Liver (tissue), 8 donors: ENCODE measurements at regions not wholly inside any gene's neighbourhood (a gene's known extent, or its start where the extent isn't known, plus 50 kb on each side); places are given as distances from the start of the nearest gene placed in this dataset.

Experiments used
- DNase-seq: peaks from one replicate; pipeline ENCODE4 v3.0.0-alpha.2; 2017; ENCODE audit warnings: low spot score
- H3K27ac ChIP-seq, 2 donors: one replicate each; pipeline ENCODE4 v1.7.0; 2013; ENCODE audit warnings: inconsistent platforms in 2 of 2, low read length in 2 of 2, control low read depth in 1 of 2, low read depth in 1 of 2, mild to moderate bottlenecking in 1 of 2
- H3K27me3 ChIP-seq, 4 donors: one replicate each; pipeline versions ENCODE4 v1.6.1 to v1.7.0; 2013; ENCODE audit warnings: low read length in 3 of 4, inconsistent platforms in 1 of 4, mild to moderate bottlenecking in 1 of 4, moderate library complexity in 1 of 4; ENCODE audit not compliant: control insufficient read depth in 4 of 4, insufficient read depth in 4 of 4
- H3K36me3 ChIP-seq, 4 donors: one replicate each; pipeline versions ENCODE4 v1.6.1 to v1.7.0; 2013; ENCODE audit warnings: low read length in 3 of 4, mild to moderate bottlenecking in 3 of 4, low read depth in 1 of 4, moderate library complexity in 1 of 4; ENCODE audit not compliant: control insufficient read depth in 4 of 4, insufficient read depth in 3 of 4
- H3K4me1 ChIP-seq, 4 donors: one replicate each; pipeline versions ENCODE4 v1.6.1 to v1.7.0; 2013; ENCODE audit warnings: low read length in 3 of 4, mild to moderate bottlenecking in 3 of 4, moderate library complexity in 1 of 4; ENCODE audit not compliant: control insufficient read depth in 4 of 4, insufficient read depth in 4 of 4
- H3K4me3 ChIP-seq, 3 donors: one replicate each; pipeline versions ENCODE4 v1.6.1 to v1.7.0; 2013; ENCODE audit warnings: low read length in 3 of 3, control low read depth in 1 of 3, low read depth in 1 of 3, mild to moderate bottlenecking in 1 of 3
- H3K9ac ChIP-seq, 2 donors: one replicate each; pipeline ENCODE4 v1.7.0; 2013; ENCODE audit warnings: low read length in 2 of 2, mild to moderate bottlenecking in 2 of 2, moderate library complexity in 2 of 2, control low read depth in 1 of 2, low read depth in 1 of 2
- H3K9me3 ChIP-seq, 4 donors: one replicate each; pipeline versions ENCODE4 v1.6.1 to v1.7.0; 2013; ENCODE audit warnings: low read length in 3 of 4; ENCODE audit not compliant: control insufficient read depth in 4 of 4
- EGR1 ChIP-seq, 2 donors: IDR thresholded peaks; 2 replicates each; pipeline ENCODE4 v1.6.1; 2016 to 2018; ENCODE audit warnings: antibody characterized with exemption in 2 of 2, low read depth in 2 of 2
- FOXA1 ChIP-seq: IDR thresholded peaks from 2 replicates; pipeline ENCODE4 v1.6.1; 2016; ENCODE audit warnings: antibody characterized with exemption
- FOXA2 ChIP-seq: IDR thresholded peaks from 2 replicates; pipeline ENCODE4 v1.6.1; 2016; ENCODE audit warnings: antibody characterized with exemption
- GABPA ChIP-seq, 2 donors: IDR thresholded peaks in 1 of 2; conservative IDR thresholded peaks in 1 of 2; 2 replicates each; pipeline ENCODE4 v1.6.1; 2016; ENCODE audit warnings: antibody characterized with exemption in 2 of 2, mild to moderate bottlenecking in 1 of 2, moderate library complexity in 1 of 2
- HNF4A ChIP-seq, 2 donors: conservative IDR thresholded peaks; 2 replicates each; pipeline ENCODE4 v1.6.1; 2016; ENCODE audit warnings: antibody characterized with exemption in 2 of 2, mild to moderate bottlenecking in 2 of 2
- HNF4G ChIP-seq: IDR thresholded peaks from 2 replicates; pipeline ENCODE4 v1.6.1; 2016; ENCODE audit warnings: antibody characterized with exemption
- JUND ChIP-seq, 2 donors: IDR thresholded peaks; 2 replicates each; pipeline ENCODE4 v1.6.1; 2016; ENCODE audit warnings: antibody characterized with exemption in 2 of 2
- NR2F2 ChIP-seq: IDR thresholded peaks from 2 replicates; pipeline ENCODE4 v1.6.1; 2016; ENCODE audit warnings: antibody characterized with exemption
- RAD21 ChIP-seq, 2 donors: IDR thresholded peaks; 2 replicates each; pipeline ENCODE4 v1.6.1; 2016; ENCODE audit warnings: antibody characterized with exemption in 2 of 2, mild to moderate bottlenecking in 2 of 2
- RXRA ChIP-seq, 2 donors: IDR thresholded peaks; 2 replicates each; pipeline ENCODE4 v1.6.1; 2017 to 2018; ENCODE audit warnings: antibody characterized with exemption in 2 of 2, mild to moderate bottlenecking in 1 of 2
- SP1 ChIP-seq: IDR thresholded peaks from 2 replicates; pipeline ENCODE4 v1.6.1; 2018; ENCODE audit warnings: antibody characterized with exemption, mild to moderate bottlenecking
- TAF1 ChIP-seq: conservative IDR thresholded peaks from 2 replicates; pipeline ENCODE4 v1.6.1; 2016; ENCODE audit warnings: antibody characterized with exemption, mild to moderate bottlenecking
- YY1 ChIP-seq: IDR thresholded peaks from 2 replicates; pipeline ENCODE4 v1.6.1; 2016; ENCODE audit warnings: antibody characterized with exemption, mild to moderate bottlenecking
- ZBTB33 ChIP-seq: IDR thresholded peaks from 2 replicates; pipeline ENCODE4 v1.6.1; 2016; ENCODE audit warnings: antibody characterized with exemption
- WGBS: extraction: QIAGEN DNeasy Blood & Tissue Kit; methylation state at CpG from one replicate; pipeline ENCODE4 v1.1.7; 2013; 5-methylcytosine and 5-hydroxymethylcytosine counted together
- TF ChIP-seq, protein P1 (sequence below): IDR thresholded peaks from 2 replicates; pipeline ENCODE4 v1.6.1; 2016; ENCODE audit warnings: antibody characterized with exemption
- TF ChIP-seq, protein P2 (sequence below): IDR thresholded peaks from 2 replicates; pipeline ENCODE4 v1.6.1; 2016; ENCODE audit warnings: antibody characterized with exemption
- TF ChIP-seq, protein P3 (sequence below): fragments of 150-350 bp; IDR thresholded peaks from 2 replicates; pipeline ENCODE4 v1.5.1; 2017; ENCODE audit warnings: improper control_type of control experiment, low read depth, low read length; ENCODE audit not compliant: missing input control
- donor health status: healthy.
- donor health status: healthy.
- donor health status: healthy.
- donor health status: healthy.
- donor health status: healthy.

- 82% methylated on average over 1 of the region's 1 CpG for WGBS
These were observed 79.6 kb upstream of the ZNF827 start for GRCh38 chr4:146018247-146018646.

DNA sequence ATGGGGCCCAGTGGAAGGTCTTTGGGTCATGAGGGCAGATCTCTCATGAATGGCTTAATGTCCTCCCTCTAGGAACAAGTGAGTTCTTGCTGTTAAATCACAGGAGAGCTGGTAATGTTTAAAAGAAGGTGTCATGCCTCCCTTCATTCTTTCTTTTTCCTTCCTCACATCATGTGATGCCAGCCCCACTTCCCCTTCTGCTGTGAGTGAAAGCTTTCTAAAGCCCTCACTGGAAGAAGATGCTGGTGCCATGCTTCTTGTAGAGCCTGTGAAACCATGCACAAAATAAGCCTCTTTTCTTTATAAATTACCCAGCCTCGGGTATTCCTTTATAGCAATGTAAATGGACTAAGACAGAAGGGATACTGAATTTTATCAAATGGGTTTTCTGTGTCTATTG, 66.1 kb upstream of the ZNF827 start:
- WGBS = 74% methylated on average over 1 of the region's 1 CpG
- H3K9ac ChIP-seq = no peak overlapping the region
- no peaks in the 10 kb centered on the region for H3K4me1 ChIP-seq
- H3K4me3 ChIP-seq = no peak overlapping the region
- H3K27ac ChIP-seq = no peak overlapping the region
- H3K27me3 ChIP-seq = no peaks in the 10 kb centered on the region
- H3K9me3 ChIP-seq = peaks cover 0 to 6% (median under 1%) of the 10 kb centered on the region in 4 donors
- no peaks in the 10 kb centered on the region for H3K36me3 ChIP-seq
- no peak for DNase-seq
- TF ChIP-seq FOXA1 (no peak), EGR1 (IDR thresholded peaks at IDR 0.05; ENCODE audit: low read depth in 2 of 2) (no peak), NR2F2 (no peak), YY1 (no peak), HNF4A (conservative IDR thresholded peaks at IDR 0.05) (no peak), GABPA (IDR thresholded peaks at IDR 0.05 in 1 of 2, conservative IDR thresholded peaks at IDR 0.05 in 1 of 2) (no peak), JUND (IDR thresholded peaks at IDR 0.05) (no peak), FOXA2 (no peak), HNF4G (no peak), SP1 (no peak)
- TF ChIP-seq, protein P1, sequence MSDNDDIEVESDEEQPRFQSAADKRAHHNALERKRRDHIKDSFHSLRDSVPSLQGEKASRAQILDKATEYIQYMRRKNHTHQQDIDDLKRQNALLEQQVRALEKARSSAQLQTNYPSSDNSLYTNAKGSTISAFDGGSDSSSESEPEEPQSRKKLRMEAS = no peak
- TF ChIP-seq, protein P2, sequence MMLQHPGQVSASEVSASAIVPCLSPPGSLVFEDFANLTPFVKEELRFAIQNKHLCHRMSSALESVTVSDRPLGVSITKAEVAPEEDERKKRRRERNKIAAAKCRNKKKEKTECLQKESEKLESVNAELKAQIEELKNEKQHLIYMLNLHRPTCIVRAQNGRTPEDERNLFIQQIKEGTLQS = no peak
- TF ChIP-seq, protein P3, sequence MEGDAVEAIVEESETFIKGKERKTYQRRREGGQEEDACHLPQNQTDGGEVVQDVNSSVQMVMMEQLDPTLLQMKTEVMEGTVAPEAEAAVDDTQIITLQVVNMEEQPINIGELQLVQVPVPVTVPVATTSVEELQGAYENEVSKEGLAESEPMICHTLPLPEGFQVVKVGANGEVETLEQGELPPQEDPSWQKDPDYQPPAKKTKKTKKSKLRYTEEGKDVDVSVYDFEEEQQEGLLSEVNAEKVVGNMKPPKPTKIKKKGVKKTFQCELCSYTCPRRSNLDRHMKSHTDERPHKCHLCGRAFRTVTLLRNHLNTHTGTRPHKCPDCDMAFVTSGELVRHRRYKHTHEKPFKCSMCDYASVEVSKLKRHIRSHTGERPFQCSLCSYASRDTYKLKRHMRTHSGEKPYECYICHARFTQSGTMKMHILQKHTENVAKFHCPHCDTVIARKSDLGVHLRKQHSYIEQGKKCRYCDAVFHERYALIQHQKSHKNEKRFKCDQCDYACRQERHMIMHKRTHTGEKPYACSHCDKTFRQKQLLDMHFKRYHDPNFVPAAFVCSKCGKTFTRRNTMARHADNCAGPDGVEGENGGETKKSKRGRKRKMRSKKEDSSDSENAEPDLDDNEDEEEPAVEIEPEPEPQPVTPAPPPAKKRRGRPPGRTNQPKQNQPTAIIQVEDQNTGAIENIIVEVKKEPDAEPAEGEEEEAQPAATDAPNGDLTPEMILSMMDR = no peak

More at GRCh38 chr4:146018247-146018646, 79.6 kb upstream of the ZNF827 start:
- no peak overlapping the region for H3K9ac ChIP-seq
- no peak overlapping the region for H3K4me3 ChIP-seq
- no peaks in the 10 kb centered on the region for H3K27me3 ChIP-seq
- no peaks in the 10 kb centered on the region for H3K9me3 ChIP-seq
- H3K4me1 ChIP-seq = no peaks in the 10 kb centered on the region
- no peak for TF ChIP-seq FOXA1
- TF ChIP-seq YY1 = no peak
- TF ChIP-seq TAF1 = no peak
- no peak for TF ChIP-seq HNF4G
- TF ChIP-seq, protein P2 = no peak
- TF ChIP-seq HNF4A (conservative IDR thresholded peaks at IDR 0.05) = no peak
- TF ChIP-seq ZBTB33 = no peak
- TF ChIP-seq, protein P1 = no peak
- TF ChIP-seq SP1 = no peak
- no peak for TF ChIP-seq RXRA (IDR thresholded peaks at IDR 0.05)
- no peak for TF ChIP-seq GABPA (IDR thresholded peaks at IDR 0.05 in 1 of 2, conservative IDR thresholded peaks at IDR 0.05 in 1 of 2)
- no peak for TF ChIP-seq RAD21 (IDR thresholded peaks at IDR 0.05)
- TF ChIP-seq, protein P3 = no peak
- no peaks in the 10 kb centered on the region for H3K36me3 ChIP-seq
- H3K27ac ChIP-seq = no peak overlapping the region
- DNase-seq = no peak
